ENCODE measurements at regions not wholly inside any gene's neighbourhood (a gene's known extent, or its start where the extent isn't known, plus 50 kb on each side); places are given as distances from the start of the nearest gene placed in this dataset.
"Not testable (repeated sequence)": the region's sequence is repeated elsewhere in the genome, so short reads cannot be mapped to it uniquely, and the experiment has no call there.

- DNase-seq, result no peak
Measured at GRCh38 chr16:6836766-6837165, 495.9 kb upstream of the RBFOX1 start.

DNA sequence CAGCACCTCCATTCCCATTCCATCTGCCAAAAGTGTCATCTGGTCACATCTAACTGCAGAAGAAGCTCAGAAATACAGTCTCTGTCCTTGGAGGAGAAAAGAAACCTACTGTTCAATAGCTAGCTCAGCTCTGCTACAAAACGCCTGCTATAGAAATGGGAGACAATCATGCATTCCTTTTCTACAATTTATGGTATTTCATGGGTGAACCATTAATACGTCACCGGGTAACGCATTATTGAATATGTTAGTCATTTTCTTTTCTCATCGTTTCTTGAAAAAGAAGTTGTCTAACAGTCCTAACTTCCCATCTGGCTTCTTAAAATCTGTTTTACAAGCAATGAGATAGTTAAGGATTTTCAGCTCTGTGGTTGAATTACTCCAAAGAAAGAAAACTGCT, 496.7 kb upstream of the RBFOX1 start:
- no peak for DNase-seq

GRCh38 chr16:6835516-6835915, 497.1 kb upstream of the RBFOX1 start:
- DNase-seq, result no peak

- no peak for DNase-seq
Measured at GRCh38 chr16:6828690-6829089, 504.0 kb upstream of the RBFOX1 start.

GRCh38 chr16:6827931-6828330, 504.7 kb upstream of the RBFOX1 start:
- no peak for DNase-seq

DNA sequence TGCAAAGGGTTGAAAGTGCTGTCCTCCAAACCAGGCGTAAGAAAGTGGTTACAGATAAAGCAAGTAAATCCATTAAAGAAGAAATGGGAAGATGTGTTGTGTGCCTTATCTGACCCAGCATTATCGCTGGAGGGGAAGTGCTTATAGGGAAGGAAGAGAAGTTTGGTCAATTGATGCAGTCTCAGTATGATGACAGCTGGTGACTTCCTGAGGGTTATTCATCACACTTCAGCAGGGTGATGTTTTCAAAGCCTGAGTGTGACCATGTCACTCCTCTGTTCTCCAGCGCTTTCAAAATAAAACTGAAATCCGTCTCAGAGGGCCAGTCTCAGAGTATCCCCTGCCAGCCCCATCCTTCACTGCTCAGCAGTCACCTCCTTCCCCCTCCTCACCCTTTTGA, 505.4 kb upstream of the RBFOX1 start:
- no peak for DNase-seq

DNA sequence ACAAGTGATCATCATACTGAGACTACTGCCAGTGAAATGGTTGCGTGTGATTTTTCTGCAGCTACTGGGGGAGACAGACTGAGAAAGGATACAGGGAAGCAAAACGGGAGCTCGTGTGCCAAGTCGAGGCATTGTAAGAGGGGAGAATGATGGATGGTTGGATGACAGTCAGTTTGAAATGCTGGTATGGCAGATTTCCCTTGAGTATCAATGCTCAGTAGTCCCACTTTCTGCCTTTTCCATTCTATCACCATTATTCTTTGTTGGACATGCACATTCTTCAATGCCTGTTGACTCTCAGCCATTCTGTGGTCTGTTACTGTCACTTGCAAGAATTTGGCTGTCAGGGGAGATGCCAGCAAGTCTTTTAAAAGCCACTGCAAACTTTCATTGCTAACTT, 510.6 kb upstream of the RBFOX1 start:
- no peak for DNase-seq

DNA sequence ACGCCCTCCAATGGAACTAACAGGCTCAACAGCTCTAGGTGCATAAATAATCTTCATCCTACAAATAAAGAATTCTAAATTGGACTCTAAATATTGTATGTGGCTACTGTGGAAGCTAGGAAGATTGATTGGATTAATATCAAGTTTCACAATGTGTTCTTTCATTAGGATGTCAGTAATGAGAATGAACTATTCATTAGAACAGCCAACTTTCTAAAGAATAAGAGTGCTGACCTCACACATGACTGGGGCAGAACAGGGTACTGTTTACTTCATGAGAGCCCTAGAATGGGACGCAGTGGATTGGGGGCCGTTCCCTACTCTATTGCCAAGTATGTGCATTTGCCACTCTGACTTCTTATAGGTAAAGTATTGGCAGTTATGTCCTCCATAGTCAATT, 528.2 kb upstream of the RBFOX1 start:
- no peak for DNase-seq

GRCh38 chr16:6803176-6803575, 529.5 kb upstream of the RBFOX1 start:
- no peak for DNase-seq

DNA sequence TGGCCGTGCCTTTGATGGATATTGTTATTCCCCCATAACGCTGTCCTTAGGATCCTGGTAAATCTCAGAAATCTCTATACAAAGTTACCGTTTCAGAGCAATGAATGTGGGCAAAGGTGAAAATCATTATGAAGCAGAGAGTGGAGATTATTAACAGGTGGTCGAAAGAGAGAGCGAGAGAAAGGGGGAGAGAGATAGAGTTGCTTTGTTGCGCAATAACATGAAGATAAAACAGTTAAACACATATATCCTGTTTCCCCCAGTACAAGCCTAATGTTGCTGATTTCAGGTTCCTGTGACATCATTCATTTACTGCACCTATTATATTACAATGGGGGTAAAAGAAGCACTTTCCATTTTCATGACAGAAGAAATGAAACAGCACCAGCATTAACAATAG, 535.4 kb upstream of the RBFOX1 start:
- no peak for DNase-seq

GRCh38 chr16:6777624-6778023, 555.0 kb upstream of the RBFOX1 start:
- DNase-seq, result no peak

GRCh38 chr16:6775712-6776111, 556.9 kb upstream of the RBFOX1 start:
- no peak for DNase-seq

- no peak for DNase-seq
Measured at GRCh38 chr16:6771956-6772355, 560.7 kb upstream of the RBFOX1 start.

- peak; percentile 8 for DNase-seq
Measured at GRCh38 chr16:6753553-6753952, 579.1 kb upstream of the RBFOX1 start.

DNA sequence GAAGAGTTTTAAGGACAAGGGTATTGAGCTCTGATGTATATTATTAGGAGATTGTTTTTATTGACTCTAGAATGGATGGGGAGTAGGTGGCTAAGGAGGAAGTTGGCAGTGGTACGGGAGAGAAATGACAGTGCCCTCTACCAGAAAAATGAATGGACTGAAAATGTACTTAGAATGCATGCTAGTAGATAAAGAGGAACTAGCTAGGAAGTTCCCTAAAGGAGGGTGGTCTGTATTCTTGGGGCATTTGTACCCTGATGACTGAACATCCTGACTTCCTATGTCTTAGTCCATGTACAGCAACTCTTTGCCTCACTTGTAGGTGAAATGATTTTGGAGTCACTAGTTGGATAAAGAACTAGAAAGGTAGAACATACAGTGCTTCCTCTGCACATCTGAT, 581.5 kb upstream of the RBFOX1 start:
- no peak for DNase-seq

DNA sequence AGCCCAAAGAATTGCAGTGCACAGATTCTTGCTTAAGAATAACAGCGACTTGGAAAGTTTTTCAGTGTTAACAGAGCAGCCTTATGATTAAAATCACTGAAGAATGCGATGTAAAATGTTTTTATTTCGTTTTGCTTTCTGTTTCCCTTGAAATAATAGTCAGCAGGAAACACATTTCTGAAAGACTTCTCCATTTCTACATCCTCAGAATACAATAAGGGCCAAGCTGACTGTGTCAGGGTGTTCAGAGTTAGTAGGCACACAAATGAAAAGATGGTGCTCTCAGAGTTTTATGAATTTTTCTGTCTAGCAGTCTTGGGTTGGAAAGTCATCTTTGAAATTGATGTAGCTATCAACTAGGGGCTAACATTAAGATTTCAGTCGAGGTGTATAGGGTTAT, 582.9 kb upstream of the RBFOX1 start:
- no peak for DNase-seq

GRCh38 chr16:6736302-6736701, 596.3 kb upstream of the RBFOX1 start:
- DNase-seq, result not testable (repeated sequence)

DNA sequence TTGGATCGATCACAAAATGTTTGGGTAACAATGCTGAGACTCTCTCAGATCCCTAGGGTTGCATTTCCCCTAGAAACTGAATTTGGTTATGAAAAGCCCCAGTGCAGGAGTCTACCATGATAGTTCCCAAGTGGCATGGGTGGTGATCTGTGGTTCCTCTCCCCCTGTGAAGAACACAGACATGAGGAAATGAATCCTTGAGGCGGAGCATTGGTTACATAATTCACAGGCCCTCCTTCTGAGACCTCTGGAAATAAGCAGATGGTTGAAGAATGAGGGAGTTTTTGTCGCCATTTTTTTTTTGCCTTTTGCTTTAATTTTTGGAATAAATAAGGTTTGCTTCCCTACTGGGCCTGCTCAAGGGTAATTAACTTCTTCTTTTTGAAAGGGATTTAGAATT, 597.0 kb upstream of the RBFOX1 start:
- no peak for DNase-seq

DNA sequence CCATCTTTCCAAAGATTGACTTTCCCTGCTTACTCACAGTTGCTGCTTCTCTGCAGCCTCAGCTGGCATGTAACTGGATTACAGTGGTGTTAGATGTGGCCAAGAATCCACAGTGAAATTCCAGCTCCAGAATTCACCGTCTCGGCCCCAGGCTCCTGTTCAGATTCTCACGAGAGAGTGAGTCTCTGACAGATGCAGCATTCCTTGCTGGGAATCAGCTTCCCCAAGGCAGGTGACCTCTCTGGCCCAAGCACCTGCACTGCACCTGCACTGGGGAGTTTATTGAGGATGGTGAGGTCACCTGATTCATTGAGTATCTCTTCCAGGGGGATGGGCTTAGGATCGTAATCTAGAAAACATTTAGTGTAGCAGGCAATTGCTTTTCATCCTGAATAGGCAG, 600.5 kb upstream of the RBFOX1 start:
- DNase-seq, result no peak

GRCh38 chr16:6728381-6728780, 604.3 kb upstream of the RBFOX1 start:
- DNase-seq, result no peak

DNA sequence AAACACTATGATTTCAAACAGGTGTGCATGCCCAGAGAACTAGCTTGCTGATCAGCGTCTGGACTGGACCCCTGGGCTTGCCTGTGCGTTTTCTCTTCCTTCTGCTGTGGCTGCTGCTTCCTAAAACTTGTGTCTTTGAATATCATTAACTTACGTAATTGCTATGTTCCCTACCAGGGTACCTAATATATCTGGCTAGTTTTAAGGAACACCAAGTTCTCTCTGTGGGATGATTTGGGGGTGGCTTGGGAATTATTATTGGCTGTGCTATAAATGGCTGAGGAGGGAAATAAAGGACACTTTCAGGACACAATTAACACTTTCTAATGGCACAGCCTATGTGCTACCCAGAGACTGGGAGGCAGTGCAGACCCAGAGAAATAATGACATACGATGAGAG, 606.0 kb upstream of the RBFOX1 start:
- no peak for DNase-seq

DNA sequence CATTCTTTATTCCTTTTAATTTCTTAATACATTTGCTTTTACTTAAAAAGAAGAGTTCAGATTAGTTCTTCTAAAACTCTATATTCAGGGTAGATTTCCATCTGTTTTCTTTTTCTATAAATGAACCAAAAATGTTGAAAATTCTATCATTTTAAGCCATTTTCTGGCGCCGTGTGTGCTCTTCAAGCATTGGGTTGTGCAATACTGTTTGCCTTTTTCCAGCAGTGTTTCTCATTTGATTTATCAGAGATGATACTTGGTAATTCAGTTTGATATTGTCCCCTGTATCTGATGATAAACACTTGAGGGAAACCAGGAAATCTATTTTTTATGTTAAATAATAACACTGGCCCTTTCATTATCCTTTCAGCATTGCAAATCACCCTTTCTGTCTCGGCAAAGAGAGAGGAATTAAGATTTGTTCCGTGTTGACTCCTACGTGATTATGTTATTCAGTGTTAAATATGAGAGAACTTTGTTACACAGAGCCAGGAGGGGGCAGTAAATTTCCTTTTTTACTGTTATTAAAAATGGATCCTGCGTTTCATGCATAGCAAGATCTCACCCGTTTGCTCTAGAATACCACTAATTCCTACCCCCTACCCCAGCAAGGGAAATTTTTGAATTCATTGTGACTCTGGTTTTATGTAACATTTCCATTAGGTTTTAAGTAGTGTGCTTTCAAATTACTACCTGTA, 606.9 kb upstream of the RBFOX1 start:
- peak; percentile 34 for DNase-seq

- DNase-seq, result not testable (repeated sequence)
Measured at GRCh38 chr16:6725206-6725605, 607.4 kb upstream of the RBFOX1 start.

DNA sequence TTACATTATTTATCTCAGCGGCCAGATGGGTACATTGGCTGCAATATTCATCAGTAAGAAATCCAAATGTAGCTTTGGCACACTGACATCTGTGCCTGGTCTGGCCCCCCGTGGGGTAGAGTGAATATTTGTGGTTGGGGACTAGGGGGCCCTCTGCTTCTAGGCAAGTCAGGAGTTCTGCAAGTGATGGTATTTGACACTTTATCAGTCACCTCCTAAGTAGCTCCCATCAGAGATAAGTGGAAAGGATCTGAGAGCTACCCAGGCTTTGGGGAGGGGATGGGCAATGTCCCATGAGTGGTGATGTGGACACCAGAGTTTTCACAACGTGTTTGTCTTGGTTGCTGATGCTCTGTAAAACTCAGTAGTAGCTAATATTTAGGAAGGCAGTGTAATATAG, 609.9 kb upstream of the RBFOX1 start:
- DNase-seq, result no peak

GRCh38 chr16:6714510-6714909, 618.1 kb upstream of the RBFOX1 start:
- DNase-seq, result no peak

DNA sequence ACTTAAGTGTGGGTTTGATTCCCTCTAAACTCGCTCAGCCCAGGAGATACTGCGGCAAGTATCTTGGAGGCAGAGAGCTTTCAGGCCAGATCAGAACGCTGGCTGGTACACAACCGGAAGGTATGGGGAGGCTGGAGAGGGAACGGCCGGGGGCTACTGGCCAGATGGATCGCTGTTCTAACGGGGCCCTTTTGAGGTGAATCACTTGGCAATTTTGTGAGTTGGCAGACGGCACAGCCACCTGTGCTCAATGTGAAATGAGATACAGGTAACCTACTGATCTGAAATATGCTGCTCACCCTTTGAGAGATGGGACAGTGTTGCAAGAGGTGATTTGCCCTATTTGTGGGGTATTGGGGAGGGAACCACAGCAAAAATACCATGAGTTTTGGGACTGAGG, 622.9 kb upstream of the RBFOX1 start:
- DNase-seq, result no peak

Measured in NCI-H2227 treated with DMSO at 0.1 percent for 48 hours (cell line).